H1 (cell line): ENCODE measurements at regions not wholly inside any gene's neighbourhood (a gene's known extent, or its start where the extent isn't known, plus 50 kb on each side); places are given as distances from the start of the nearest gene placed in this dataset.

Source experiments
- CTCF ChIA-PET: fragments of 300-600 bp; sonication (Branson Sonifier 250); formaldehyde crosslinking; loops from one replicate; lab custom pipeline; 2021; ENCODE audit not compliant: partially characterized antibody; lab: Charles Lee
- POLR2A ChIA-PET: fragments of 300-600 bp; sonication (Branson Sonifier 250); formaldehyde crosslinking; loops from one replicate; lab custom pipeline; 2021; ENCODE audit warnings: inconsistent platforms; ENCODE audit not compliant: partially characterized antibody; lab: Charles Lee
- DNase-seq, 2 experiments: peaks; one replicate each; pipeline versions ENCODE4 v3.0.0 to v3.0.0-alpha.2; 2010 to 2022; ENCODE audit warnings: low spot score in 2 of 2, low read depth in 1 of 2, mixed read lengths in 1 of 2
- FAIRE-seq: peaks from 2 replicates; lab custom pipeline; 2011; peaks lifted over from hg19 to GRCh38; lab: Jason Lieb, UNC
- H2AFZ ChIP-seq: 2 replicates; pipeline ENCODE4 v1.8.1; 2012; ENCODE audit warnings: low read length, inconsistent platforms
- H2AK5ac ChIP-seq: 2 replicates; pipeline ENCODE4 v1.6.1; 2013; ENCODE audit warnings: low read depth, low read length
- H2BK120ac ChIP-seq: replicated peaks from 2 replicates; pipeline ENCODE3; 2013; ENCODE audit warnings: low read depth, low read length, inconsistent platforms
- H2BK12ac ChIP-seq: 2 replicates; pipeline ENCODE4 v1.6.1; 2013; ENCODE audit warnings: low read depth, low read length
- H2BK15ac ChIP-seq: 2 replicates; pipeline ENCODE4 v1.6.1; 2013; ENCODE audit warnings: low read length
- H2BK20ac ChIP-seq: 2 replicates; pipeline ENCODE4 v1.6.1; 2013; ENCODE audit warnings: low read length
- H2BK5ac ChIP-seq: 2 replicates; pipeline ENCODE4 v1.6.1; 2013; ENCODE audit warnings: low read depth, low read length
- H3K14ac ChIP-seq: 2 replicates; pipeline ENCODE4 v1.6.1; 2013; ENCODE audit warnings: inconsistent platforms; ENCODE audit not compliant: insufficient read length
- H3K18ac ChIP-seq: 2 replicates; pipeline ENCODE4 v1.6.1; 2013; ENCODE audit warnings: low read length; ENCODE audit errors: extremely low read depth
- H3K23ac ChIP-seq: 2 replicates; pipeline ENCODE4 v1.6.1; 2013; ENCODE audit warnings: inconsistent platforms; ENCODE audit not compliant: insufficient read length
- H3K23me2 ChIP-seq: 2 replicates; pipeline ENCODE4 v1.6.1; 2013; ENCODE audit warnings: low read depth, low read length
- H3K27ac ChIP-seq: 2 replicates; pipeline ENCODE4 v1.6.1; 2011; ENCODE audit warnings: low read depth, low read length, inconsistent platforms
- H3K27me3 ChIP-seq, 4 experiments: replicated peaks in 1 of 4; 1 replicate in 1 of 4; 2 replicates in 3 of 4; pipeline versions ENCODE4 v1.6.1 to v1.8.1; 2011 to 2013; ENCODE audit warnings: low read length in 3 of 4, mild to moderate bottlenecking in 3 of 4, inconsistent platforms in 2 of 4, mixed read lengths in 2 of 4, moderate library complexity in 1 of 4; ENCODE audit not compliant: control insufficient read depth in 3 of 4, insufficient read depth in 3 of 4; ENCODE audit errors: extremely low read depth in 1 of 4
- H3K36me3 ChIP-seq, 4 experiments: 2 replicates each; pipeline versions ENCODE4 v1.6.1 to v1.8.1; 2011 to 2013; ENCODE audit warnings: mild to moderate bottlenecking in 4 of 4, low read length in 3 of 4, moderate library complexity in 2 of 4, control low read depth in 1 of 4, inconsistent platforms in 1 of 4; ENCODE audit not compliant: insufficient read depth in 4 of 4, control insufficient read depth in 2 of 4
- H3K4ac ChIP-seq: replicated peaks from 2 replicates; pipeline ENCODE3; 2013; ENCODE audit warnings: low read length, low read depth, mixed read lengths, inconsistent platforms; ENCODE audit not compliant: insufficient read length
- H3K4me1 ChIP-seq, 4 experiments: replicated peaks in 1 of 4; 1 replicate in 1 of 4; 2 replicates in 3 of 4; pipeline versions ENCODE4 v1.6.1 to v1.8.1; 2011 to 2013; ENCODE audit warnings: low read length in 3 of 4, inconsistent platforms in 2 of 4, mixed read lengths in 1 of 4; ENCODE audit not compliant: insufficient read depth in 4 of 4, control insufficient read depth in 3 of 4
- H3K4me2 ChIP-seq, 2 experiments: 2 replicates each; pipeline versions ENCODE4 v1.6.1 to v1.8.1; 2011 to 2013; ENCODE audit warnings: low read depth in 2 of 2, low read length in 2 of 2, control low read depth in 1 of 2, inconsistent platforms in 1 of 2, mild to moderate bottlenecking in 1 of 2; ENCODE audit not compliant: insufficient read depth in 1 of 2
- H3K4me3 ChIP-seq, 4 experiments: fragments of 200-600, 300-600 bp in 1 of 4; sonication (generic), shearing (Covaris generic), sonication (Bioruptor Twin) in 1 of 4; 2 replicates each; pipeline versions ENCODE4 v1.5.1 to v1.8.1; 2011 to 2016; ENCODE audit warnings: low read length in 4 of 4, low read depth in 3 of 4, control low read depth in 2 of 4, inconsistent platforms in 2 of 4, mild to moderate bottlenecking in 2 of 4, mixed read lengths in 1 of 4, moderate library complexity in 1 of 4; ENCODE audit not compliant: insufficient read depth in 2 of 4; ENCODE audit errors: extremely low read depth in 1 of 4
- H3K56ac ChIP-seq: replicated peaks from 2 replicates; pipeline ENCODE3; 2013; ENCODE audit warnings: low read depth, mild to moderate bottlenecking, mixed read lengths, low read length, inconsistent platforms; ENCODE audit not compliant: insufficient read length
- H3K79me1 ChIP-seq: 2 replicates; pipeline ENCODE4 v1.6.1; 2013; ENCODE audit warnings: low read depth, low read length, control low read depth
- H3K79me2 ChIP-seq, 2 experiments: 2 replicates each; pipeline versions ENCODE4 v1.6.1 to v1.8.1; 2012 to 2013; ENCODE audit warnings: low read length in 2 of 2, mild to moderate bottlenecking in 2 of 2, inconsistent platforms in 1 of 2; ENCODE audit not compliant: insufficient read depth in 2 of 2, control insufficient read depth in 1 of 2
- H3K9ac ChIP-seq, 4 experiments: replicated peaks in 1 of 4; 1 replicate in 1 of 4; 2 replicates in 3 of 4; pipeline versions ENCODE4 v1.6.1 to v1.8.1; 2011 to 2013; ENCODE audit warnings: low read depth in 3 of 4, low read length in 3 of 4, control low read depth in 2 of 4, mild to moderate bottlenecking in 2 of 4, moderate library complexity in 2 of 4, inconsistent platforms in 1 of 4; ENCODE audit errors: extremely low read depth in 1 of 4
- H3K9me3 ChIP-seq, 2 experiments: 2 replicates each; pipeline versions ENCODE4 v1.6.1 to v1.8.1; 2012 to 2013; ENCODE audit warnings: mild to moderate bottlenecking in 2 of 2, moderate library complexity in 2 of 2, control low read depth in 1 of 2, inconsistent platforms in 1 of 2, low read depth in 1 of 2, low read length in 1 of 2, mixed read lengths in 1 of 2; ENCODE audit not compliant: insufficient read depth in 2 of 2
- H4K20me1 ChIP-seq, 2 experiments: replicated peaks in 1 of 2; 2 replicates each; pipeline versions ENCODE3 to v1.8.1; 2011 to 2013; ENCODE audit warnings: inconsistent platforms in 2 of 2, low read length in 2 of 2, mild to moderate bottlenecking in 1 of 2; ENCODE audit not compliant: insufficient read depth in 2 of 2, control insufficient read depth in 1 of 2
- H4K5ac ChIP-seq: 2 replicates; pipeline ENCODE4 v1.6.1; 2013; ENCODE audit warnings: low read length, low read depth, mixed read lengths, inconsistent platforms; ENCODE audit not compliant: insufficient read length
- H4K8ac ChIP-seq: 2 replicates; pipeline ENCODE4 v1.8.0; 2013; ENCODE audit warnings: mild to moderate bottlenecking, moderate library complexity, low read length, inconsistent platforms; ENCODE audit not compliant: insufficient read depth; ENCODE audit errors: extremely low read depth
- H4K91ac ChIP-seq: replicated peaks from 2 replicates; pipeline ENCODE3; 2013; ENCODE audit warnings: low read length, mixed read lengths, inconsistent platforms; ENCODE audit not compliant: insufficient read length
- ASH2L ChIP-seq: fragments of 200-600, 300-600 bp; sonication (generic); IDR thresholded peaks from one replicate; pipeline ENCODE4 v1.7.1; 2017; ENCODE audit warnings: low read length
- BACH1 ChIP-seq: IDR thresholded peaks from 2 replicates; pipeline ENCODE4 v1.6.1; 2012; ENCODE audit warnings: low read length, improper control_type of control experiment
- CHD2 ChIP-seq: IDR thresholded peaks from 2 replicates; pipeline ENCODE4 v1.6.1; 2012; ENCODE audit warnings: low read length, improper control_type of control experiment
- CREB1 ChIP-seq: IDR thresholded peaks from 2 replicates; pipeline ENCODE4 v1.6.1; 2012; ENCODE audit warnings: inconsistent platforms
- CTBP2 ChIP-seq: IDR thresholded peaks from 2 replicates; pipeline ENCODE4 v1.7.0; 2011; ENCODE audit warnings: borderline replicate concordance, mild to moderate bottlenecking, moderate library complexity, mixed read lengths, low read length; ENCODE audit not compliant: insufficient read depth, insufficient read length
- EGR1 ChIP-seq: IDR thresholded peaks from 2 replicates; pipeline ENCODE4 v1.6.1; 2011; ENCODE audit warnings: low read depth, low read length, borderline replicate concordance
- KDM1A ChIP-seq: fragments of 200-600, 300-600 bp; sonication (generic); IDR thresholded peaks from 2 replicates; pipeline ENCODE4 v1.7.1; 2016; ENCODE audit warnings: mild to moderate bottlenecking, low read length, borderline replicate concordance
- POLR2A ChIP-seq, 2 experiments: IDR thresholded peaks; 1 replicate in 1 of 2; 2 replicates in 1 of 2; pipeline ENCODE4 v1.6.1; 2011; ENCODE audit warnings: low read depth in 2 of 2, low read length in 2 of 2, mild to moderate bottlenecking in 2 of 2; ENCODE audit errors: control extremely low read depth in 1 of 2
- RNF2 ChIP-seq: fragments of 200-900, 300-1000 bp; sonication (generic); IDR thresholded peaks from 2 replicates; pipeline ENCODE4 v1.7.1; 2016; ENCODE audit warnings: borderline replicate concordance, low read depth, mild to moderate bottlenecking, antibody characterized with exemption, low read length; ENCODE audit not compliant: poor library complexity, severe bottlenecking; ENCODE audit errors: missing control alignments
- RXRA ChIP-seq: IDR thresholded peaks from 2 replicates; pipeline ENCODE4 v1.6.1; 2011; ENCODE audit warnings: low read depth, mild to moderate bottlenecking, low read length, moderate library complexity; ENCODE audit not compliant: insufficient read depth
- SP4 ChIP-seq: IDR thresholded peaks from 2 replicates; pipeline ENCODE4 v1.6.1; 2012; ENCODE audit warnings: low read length, inconsistent platforms
- TAF7 ChIP-seq: optimal IDR thresholded peaks from 2 replicates; pipeline ENCODE3; 2011; ENCODE audit warnings: low read depth, mild to moderate bottlenecking, inconsistent platforms, low read length, moderate library complexity, borderline replicate concordance
- WGBS, 2 experiments: shearing (Covaris generic) in 1 of 2; methylation state at CpG; one replicate each; pipeline versions ENCODE4 v1.1.6 to v1.1.7; 2013 to 2015; ENCODE audit warnings: low lambda C conversion rate in 2 of 2, mixed read lengths in 2 of 2, inconsistent platforms in 1 of 2, low coverage in 1 of 2, missing lambda C conversion rate in 1 of 2; ENCODE audit not compliant: insufficient replicate concordance in 2 of 2, insufficient coverage in 1 of 2, insufficient read length in 1 of 2; ENCODE audit errors: extremely low coverage in 1 of 2, missing lambda C conversion rate in 1 of 2; 5-methylcytosine and 5-hydroxymethylcytosine counted together

- Histone ChIP-seq H3K79me1 (no peaks in the 10 kb centered on the region), H2BK5ac (no peak overlapping the region), H3K4me3 (no peak overlapping the region), H3K18ac (no peak overlapping the region), H3K23me2 (no peaks in the 10 kb centered on the region), H3K56ac (no peak overlapping the region), H4K5ac (no peak overlapping the region), H2BK15ac (no peak overlapping the region), H2BK20ac (no peak overlapping the region), H4K20me1 (no peaks in the 10 kb centered on the region), H2BK120ac (no peak overlapping the region), H3K27me3 (no peaks in the 10 kb centered on the region), H3K9me3 (no peaks in the 10 kb centered on the region), H3K79me2 (no peaks in the 10 kb centered on the region), H2BK12ac (no peak overlapping the region), H3K14ac (no peak overlapping the region), H4K91ac (no peak overlapping the region), H3K9ac (no peak overlapping the region), H3K4me1 (peaks cover 0 to 17% (median 7%) of the 10 kb centered on the region in 4 experiments; a peak in 4 of 7 replicates), H3K4me2 (no peak overlapping the region), H3K23ac (no peak overlapping the region), H4K8ac (no peak overlapping the region), H3K27ac (no peak overlapping the region), H2AK5ac (no peak overlapping the region), H3K4ac (no peak overlapping the region), H2AFZ (no peak overlapping the region), H3K36me3 (no peaks in the 10 kb centered on the region)
- WGBS, 2 experiments: 88% methylated on average over 4 of the region's 4 CpGs; no CpG with 5 or more reads in 1 of the 2 experiments
- DNase-seq (no peak), FAIRE-seq (no peak)
- ChIA-PET POLR2A (no interaction called here), CTCF (interaction anchor here (0.8 to 2.2 kb wide), 3 partner anchors 10 to 140 kb away, joined by 3 to 5 read pairs (median 3); no protein-coding TSS in a partner anchor)
- TF ChIP-seq SP4: no peak
- no peak for TF ChIP-seq ASH2L
- no peak for TF ChIP-seq KDM1A
- TF ChIP-seq EGR1: no peak
- TF ChIP-seq TAF7: no peak
- no peak for TF ChIP-seq RNF2
- TF ChIP-seq CTBP2: no peak
- TF ChIP-seq RXRA: no peak
- TF ChIP-seq CHD2: no peak
- no peak for TF ChIP-seq BACH1
- no peak for TF ChIP-seq CREB1
- no peak for TF ChIP-seq POLR2A (IDR thresholded peaks at IDR 0.05; ENCODE audit: control extremely low read depth in 1 of 2, low read depth in 2 of 2, low read length in 2 of 2)
Observed at GRCh38 chr9:1947438-1947837, 67.7 kb upstream of the SMARCA2 start.
